SK-N-SH (cell line): ENCODE measurements at regions not wholly inside any gene's neighbourhood (a gene's known extent, or its start where the extent isn't known, plus 50 kb on each side); places are given as distances from the start of the nearest gene placed in this dataset.

Experiments
- CTCF ChIA-PET: fragments of 300-600, 350-600 bp; formaldehyde crosslinking; extraction: SDS; loops from one replicate; lab custom pipeline; 2021; lab: Yijun Ruan, JAX
- POLR2A ChIA-PET: fragments of 350-600 bp; sonication (Branson Sonifier 250); formaldehyde crosslinking; extraction: SDS; loops from one replicate; lab custom pipeline; 2020; ENCODE audit warnings: antibody characterized with exemption, inconsistent platforms; lab: Yijun Ruan, JAX
- DNase-seq: peaks from one replicate; pipeline ENCODE4 v3.0.0; 2012
- H2AFZ ChIP-seq: fragments of 200-600 bp; sonication (generic); 2 replicates; pipeline ENCODE4 v1.8.1; 2016; ENCODE audit warnings: antibody characterized with exemption, mild to moderate bottlenecking, low read depth
- H3F3A ChIP-seq: fragments of 200-600 bp; sonication (generic); replicated peaks from 2 replicates; pipeline ENCODE3; 2016; ENCODE audit warnings: antibody characterized with exemption, mild to moderate bottlenecking; ENCODE audit not compliant: insufficient read depth
- H3K27ac ChIP-seq, 2 experiments: fragments of 200-500 bp in 1 of 2; fragments of 200-600 bp in 1 of 2; sonication (Bioruptor generic) in 1 of 2; sonication (generic), shearing (Covaris generic) in 1 of 2; 2 replicates each; pipeline versions ENCODE4 v1.5.1 to v1.6.1; 2014 to 2016; ENCODE audit warnings: low read depth in 2 of 2, inconsistent platforms in 1 of 2, low read length in 1 of 2, mild to moderate bottlenecking in 1 of 2, mixed read lengths in 1 of 2
- H3K27me3 ChIP-seq: fragments of 200-600 bp; sonication (generic), shearing (Covaris generic); 2 replicates; pipeline ENCODE4 v1.6.1; 2016; ENCODE audit warnings: mixed run types; ENCODE audit not compliant: insufficient read depth
- H3K36me3 ChIP-seq, 2 experiments: fragments of 200-500 bp in 1 of 2; fragments of 200-600 bp in 1 of 2; sonication (Bioruptor generic) in 1 of 2; sonication (generic) in 1 of 2; replicated peaks in 1 of 2; 2 replicates each; pipeline versions ENCODE3 to v1.5.1; 2014 to 2016; ENCODE audit warnings: low read length in 1 of 2, mild to moderate bottlenecking in 1 of 2; ENCODE audit not compliant: insufficient read depth in 2 of 2, control insufficient read depth in 1 of 2
- H3K4me1 ChIP-seq, 2 experiments: fragments of 200-500 bp in 1 of 2; fragments of 200-600 bp in 1 of 2; sonication (Bioruptor generic) in 1 of 2; sonication (generic), shearing (Covaris generic) in 1 of 2; 2 replicates each; pipeline versions ENCODE4 v1.5.1 to v1.6.1; 2014 to 2016; ENCODE audit warnings: low read depth in 1 of 2, low read length in 1 of 2, mixed run types in 1 of 2; ENCODE audit not compliant: insufficient read depth in 2 of 2, control insufficient read depth in 1 of 2
- H3K4me2 ChIP-seq: fragments of 200-600 bp; sonication (generic), shearing (Covaris generic); 2 replicates; pipeline ENCODE4 v1.6.1; 2017; ENCODE audit warnings: mixed run types
- H3K4me3 ChIP-seq, 2 experiments: fragments of 200-500 bp in 1 of 2; fragments of 200-600 bp in 1 of 2; sonication (Bioruptor generic) in 1 of 2; sonication (generic), shearing (Covaris generic) in 1 of 2; 2 replicates each; pipeline versions ENCODE4 v1.5.1 to v1.8.1; 2014 to 2016; ENCODE audit warnings: low read depth in 2 of 2, inconsistent platforms in 1 of 2, low read length in 1 of 2, mild to moderate bottlenecking in 1 of 2, mixed read lengths in 1 of 2, moderate library complexity in 1 of 2
- H3K79me2 ChIP-seq: fragments of 200-600 bp; sonication (generic); 2 replicates; pipeline ENCODE4 v1.8.1; 2017; ENCODE audit warnings: mild to moderate bottlenecking; ENCODE audit not compliant: insufficient read depth
- H3K9ac ChIP-seq: fragments of 200-600 bp; sonication (generic); 2 replicates; pipeline ENCODE4 v1.6.1; 2017; ENCODE audit warnings: mixed run types
- H3K9me2 ChIP-seq: fragments of 200-600 bp; sonication (generic); 2 replicates; pipeline ENCODE4 v1.6.1; 2017; ENCODE audit warnings: mixed run types
- H3K9me3 ChIP-seq: fragments of 200-600 bp; sonication (generic); 2 replicates; pipeline ENCODE4 v1.6.1; 2017; ENCODE audit warnings: mixed run types, mild to moderate bottlenecking, moderate library complexity
- H4K20me1 ChIP-seq: fragments of 200-600 bp; sonication (generic); 2 replicates; pipeline ENCODE4 v1.6.1; 2017; ENCODE audit warnings: mild to moderate bottlenecking, mixed run types; ENCODE audit not compliant: insufficient read depth
- CTCF ChIP-seq: fragments of 200-600 bp; sonication (generic); IDR thresholded peaks from 2 replicates; pipeline ENCODE4 v1.6.1; 2017; ENCODE audit warnings: antibody characterized with exemption, mild to moderate bottlenecking, moderate library complexity
- FOSL2 ChIP-seq: IDR thresholded peaks from 2 replicates; pipeline ENCODE4 v1.4.0; 2012; ENCODE audit warnings: low read depth, mild to moderate bottlenecking, moderate library complexity, borderline replicate concordance
- FOXJ3 ChIP-seq: sonication (generic); formaldehyde crosslinking; IDR thresholded peaks from 2 replicates; pipeline ENCODE4 v1.5.1; 2020; ENCODE audit warnings: mild to moderate bottlenecking, missing genetic modification reagents
- FOXM1 ChIP-seq: IDR thresholded peaks from 2 replicates; pipeline ENCODE4 v1.4.0; 2012; ENCODE audit warnings: low read depth, mild to moderate bottlenecking
- JUND ChIP-seq: IDR thresholded peaks from 2 replicates; pipeline ENCODE4 v1.4.0; 2012
- MAX ChIP-seq: IDR thresholded peaks from 2 replicates; pipeline ENCODE4 v1.4.0; 2012; ENCODE audit warnings: low read depth
- RAD21 ChIP-seq: IDR thresholded peaks from 2 replicates; pipeline ENCODE4 v1.6.1; 2012; ENCODE audit warnings: mild to moderate bottlenecking, low read length
- REST ChIP-seq: IDR thresholded peaks from 2 replicates; pipeline ENCODE4 v1.6.1; 2012; ENCODE audit warnings: mild to moderate bottlenecking, low read depth, low read length, moderate library complexity
- RFX5 ChIP-seq: IDR thresholded peaks from 2 replicates; pipeline ENCODE4 v1.6.1; 2012; ENCODE audit warnings: mild to moderate bottlenecking, improper control_type of control experiment, low read length
- SIN3A ChIP-seq: IDR thresholded peaks from 2 replicates; pipeline ENCODE4 v1.6.1; 2012; ENCODE audit warnings: low read depth, mild to moderate bottlenecking, low read length, moderate library complexity, borderline replicate concordance
- TAF1 ChIP-seq: IDR thresholded peaks from 2 replicates; pipeline ENCODE4 v1.6.1; 2012; ENCODE audit warnings: low read depth, mild to moderate bottlenecking, low read length, moderate library complexity, borderline replicate concordance
- TEAD4 ChIP-seq: IDR thresholded peaks from 2 replicates; pipeline ENCODE4 v1.4.0; 2012; ENCODE audit warnings: mild to moderate bottlenecking, borderline replicate concordance; ENCODE audit not compliant: insufficient read depth
- ZBTB33 ChIP-seq: IDR thresholded peaks from 2 replicates; pipeline ENCODE4 v1.4.0; 2012; ENCODE audit warnings: low read depth, borderline replicate concordance
- WGBS: methylation state at CpG from one replicate; pipeline ENCODE4 v1.1.6; 2017; ENCODE audit warnings: low lambda C conversion rate; 5-methylcytosine and 5-hydroxymethylcytosine counted together

- Histone ChIP-seq H2AFZ (no peak overlapping the region), H3K27ac (no peak overlapping the region), H3K9me3 (no peaks in the 10 kb centered on the region), H3K4me2 (no peak overlapping the region), H3K4me3 (no peak overlapping the region), H3K79me2 (no peaks in the 10 kb centered on the region), H3K4me1 (peaks cover 0 to 6% of the 10 kb centered on the region in 2 experiments; a peak in 1 of 4 replicates), H3K27me3 (no peaks in the 10 kb centered on the region), H3K36me3 (no peaks in the 10 kb centered on the region), H4K20me1 (no peaks in the 10 kb centered on the region), H3K9ac (no peak overlapping the region), H3F3A (no peaks in the 10 kb centered on the region), H3K9me2 (no peaks in the 10 kb centered on the region)
- ChIA-PET POLR2A (no interaction called here), CTCF (interaction anchor here (0.7 to 1.5 kb wide), 4 partner anchors 20 to 190 kb away, joined by 3 to 6 read pairs (median 4); no protein-coding TSS in a partner anchor)
- WGBS, result 24% methylated on average over 2 of the region's 2 CpGs
- TF ChIP-seq REST (no peak), FOXJ3 (CRISPR knock-in tag) (no peak), FOXM1 (no peak), TAF1 (no peak), MAX (no peak), RAD21 (no peak), RFX5 (no peak), ZBTB33 (no peak)
- DNase-seq, result no peak
Measured at GRCh38 chr7:96837593-96837992, 127.9 kb upstream of the SEM1 start.

- H3K36me3 ChIP-seq, result no peaks in the 10 kb centered on the region
- ChIA-PET CTCF (interaction anchor here (0.8 to 1.4 kb wide), 2 partner anchors 20 to 22 kb away, joined by 3 to 7 read pairs; no protein-coding TSS in a partner anchor), POLR2A (no interaction called here)
- H3K79me2 ChIP-seq, result no peaks in the 10 kb centered on the region
- no peaks in the 10 kb centered on the region for H3K9me2 ChIP-seq
- H3F3A ChIP-seq, result no peaks in the 10 kb centered on the region
- no peaks in the 10 kb centered on the region for H4K20me1 ChIP-seq
- no peak overlapping the region for H3K4me2 ChIP-seq
- peaks cover 0 to 6% of the 10 kb centered on the region in 2 experiments; a peak in 1 of 4 replicates for H3K4me1 ChIP-seq
- TF ChIP-seq SIN3A, result no peak
- TF ChIP-seq FOSL2, result no peak
- TF ChIP-seq CTCF, result no peak
- no peak for TF ChIP-seq REST
- TF ChIP-seq TEAD4, result no peak
- TF ChIP-seq JUND, result no peak
- no peak for TF ChIP-seq FOXJ3 (CRISPR knock-in tag)
- H3K27me3 ChIP-seq, result no peaks in the 10 kb centered on the region
- H3K27ac ChIP-seq, result no peak overlapping the region
- H3K9me3 ChIP-seq, result no peaks in the 10 kb centered on the region
- H2AFZ ChIP-seq, result no peak overlapping the region
- H3K4me3 ChIP-seq, result no peak overlapping the region
- no peak for DNase-seq
- WGBS, result 26% methylated on average over 7 of the region's 7 CpGs
- H3K9ac ChIP-seq, result no peak overlapping the region
Measured at GRCh38 chr7:96838481-96838880, 128.8 kb upstream of the SEM1 start.
